ENCODE measurements at regions not wholly inside any gene's neighbourhood (a gene's known extent, or its start where the extent isn't known, plus 50 kb on each side); places are given as distances from the start of the nearest gene placed in this dataset.
A peak's percentile ranks its signal among the peaks of the same experiment; 100 is the strongest.

DNA sequence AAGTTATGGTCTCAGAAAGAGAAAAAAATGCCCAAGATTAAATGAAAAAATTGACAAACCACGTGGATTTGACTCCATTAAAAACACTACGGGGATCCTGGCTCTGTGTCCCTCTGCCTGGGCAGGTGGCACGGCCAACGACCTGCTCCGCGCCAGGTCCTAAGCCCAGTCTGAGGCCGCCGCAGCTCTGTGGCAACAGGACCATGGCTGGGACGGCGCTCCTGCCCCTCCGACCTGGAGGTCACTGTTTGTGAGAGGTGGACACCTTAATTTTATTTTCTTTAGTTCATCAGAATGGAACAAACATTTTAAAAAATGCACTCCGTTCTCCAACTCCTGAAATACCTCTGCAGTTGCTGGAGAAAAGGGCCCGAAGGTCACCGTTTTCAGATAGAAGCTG, 369.4 kb downstream of the CDH9 start:
- no peak for DNase-seq

DNA sequence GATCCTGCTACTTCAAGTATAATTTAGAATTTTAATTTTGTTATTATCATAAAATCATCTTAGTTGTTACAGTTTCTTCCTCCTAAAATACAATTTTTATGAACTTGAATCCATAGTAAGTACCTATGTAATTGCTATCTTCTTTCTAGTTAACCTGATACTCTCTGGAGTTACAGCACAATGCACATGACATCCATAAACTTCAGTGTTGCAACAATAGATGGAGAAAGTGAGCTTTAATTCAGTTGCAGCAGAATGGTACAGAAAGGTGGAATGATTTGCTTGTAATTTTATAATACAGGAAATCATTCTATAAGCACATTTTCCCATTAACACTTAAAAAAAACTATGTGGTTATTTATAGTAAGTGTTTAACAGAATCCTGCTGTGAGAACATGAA, 372.0 kb downstream of the CDH9 start:
- no peak for DNase-seq

DNA sequence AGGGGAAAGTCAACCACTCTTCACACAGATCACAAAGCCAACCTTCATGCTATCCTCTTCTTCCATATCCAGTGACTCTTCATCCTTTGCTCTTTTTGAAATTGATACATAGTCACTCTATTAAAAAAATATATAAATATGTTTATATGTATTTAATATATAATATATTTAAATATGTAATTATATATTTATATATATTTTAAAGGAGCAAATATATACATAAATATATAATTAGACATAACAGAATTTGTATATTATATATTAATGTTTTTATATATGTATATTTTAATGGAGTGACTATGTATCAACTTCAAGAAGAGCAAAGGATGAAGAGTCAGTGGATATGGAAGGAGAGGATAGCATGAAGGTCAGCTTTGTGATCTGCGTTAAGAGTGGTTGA, 374.9 kb downstream of the CDH9 start:
- DNase-seq: no peak

DNA sequence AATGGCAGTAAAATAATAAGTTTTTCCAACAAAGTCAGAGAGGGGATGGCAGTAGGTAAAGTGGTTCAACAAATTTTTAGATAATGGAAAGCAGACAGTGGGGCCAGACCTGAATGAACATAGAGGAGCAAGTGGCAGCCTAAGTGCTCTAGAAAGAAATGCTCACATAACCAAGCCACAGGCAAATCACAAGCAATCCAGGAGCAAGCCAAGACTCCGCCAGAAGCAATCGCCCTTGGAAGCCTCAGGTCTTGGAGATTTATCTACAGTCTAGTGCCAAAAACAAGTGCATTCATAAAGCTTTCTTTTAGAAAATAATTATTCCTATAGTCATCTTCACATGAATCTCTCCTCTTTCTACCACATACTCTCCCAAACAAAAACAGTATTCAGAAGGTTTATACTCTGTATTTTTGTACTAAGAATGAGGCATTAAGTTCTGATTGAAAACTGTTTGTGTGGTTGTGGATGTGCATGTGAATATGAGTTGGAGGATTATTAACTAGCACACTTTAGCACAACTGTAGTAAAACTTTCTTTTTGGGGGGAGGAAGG, 375.5 kb downstream of the CDH9 start:
- no peak for DNase-seq

DNA sequence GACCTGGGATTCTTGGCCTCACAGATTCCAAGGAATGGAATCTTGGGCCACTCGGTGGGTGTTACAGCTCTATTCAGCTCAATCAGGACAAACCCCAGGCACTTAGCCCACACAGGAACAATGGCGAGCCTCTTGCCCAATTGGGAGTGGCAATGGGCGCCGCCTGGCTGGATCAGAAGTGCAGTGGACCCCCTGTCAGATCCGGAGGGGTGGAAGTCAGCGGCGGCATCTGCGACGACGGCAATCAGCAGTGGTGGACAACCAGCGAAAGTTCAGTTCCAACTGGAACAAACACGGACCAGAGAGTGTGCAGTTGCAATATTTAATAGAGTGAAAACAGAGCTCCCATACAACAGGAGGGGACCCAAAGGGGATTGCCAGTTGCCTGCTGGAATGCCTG, 378.3 kb downstream of the CDH9 start:
- no peak for DNase-seq

DNA sequence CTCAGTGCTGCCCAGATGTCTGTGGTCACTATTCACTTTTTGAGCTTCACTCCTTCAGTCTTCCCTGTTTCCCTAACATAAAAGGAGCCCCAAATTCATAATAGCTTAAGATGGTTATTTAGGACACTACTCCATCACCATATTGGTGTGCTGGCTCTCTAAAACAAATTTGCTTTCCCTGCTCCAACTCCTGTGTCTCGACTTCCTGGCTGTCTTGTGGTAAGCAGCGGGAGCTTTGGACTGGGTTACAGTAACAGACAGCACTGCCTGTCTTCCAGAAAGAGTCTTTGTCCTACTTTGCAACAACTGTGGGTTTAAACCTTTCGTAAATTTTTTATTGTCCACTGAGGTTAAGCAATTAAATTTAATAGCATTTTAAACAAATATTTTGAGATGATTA, 389.4 kb downstream of the CDH9 start:
- no peak for DNase-seq

DNA sequence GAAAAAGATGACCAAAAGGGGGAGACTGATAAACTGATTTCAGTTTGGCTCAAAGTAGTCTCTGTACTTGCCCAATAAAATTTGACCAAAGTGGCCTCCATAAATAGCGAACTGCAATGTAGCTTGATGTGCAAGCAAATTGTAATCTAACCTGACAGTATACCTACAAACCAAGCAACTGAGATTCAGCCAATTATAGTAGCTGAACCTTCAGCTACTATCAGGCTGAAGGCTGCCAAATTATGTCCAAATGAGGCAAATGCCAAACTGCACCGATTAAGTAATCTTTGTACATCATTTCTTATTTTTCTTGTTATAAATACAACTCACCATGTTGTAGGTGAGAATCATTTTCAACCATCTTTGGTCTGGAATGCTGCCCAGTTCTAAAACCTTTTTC, 390.6 kb downstream of the CDH9 start:
- DNase-seq: no peak

DNA sequence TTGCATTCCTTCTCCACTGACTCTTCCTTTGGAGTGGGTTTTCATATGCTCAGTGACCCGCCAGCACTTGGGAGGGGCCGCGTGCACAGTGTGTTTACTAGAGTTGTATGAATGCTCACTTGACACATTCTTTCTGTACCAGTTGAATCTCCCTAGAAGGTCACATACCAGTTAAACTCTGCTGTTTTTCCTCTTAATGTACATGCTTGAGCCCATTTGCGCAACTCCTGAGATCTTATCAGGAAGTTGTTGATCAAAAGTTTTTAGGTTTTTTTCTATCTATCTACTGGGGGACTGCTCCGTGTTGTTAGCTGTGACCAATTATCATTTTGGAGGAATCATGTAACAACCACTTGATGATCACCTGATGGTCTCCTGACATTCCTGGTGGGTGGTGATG, 392.7 kb downstream of the CDH9 start:
- DNase-seq: no peak

DNA sequence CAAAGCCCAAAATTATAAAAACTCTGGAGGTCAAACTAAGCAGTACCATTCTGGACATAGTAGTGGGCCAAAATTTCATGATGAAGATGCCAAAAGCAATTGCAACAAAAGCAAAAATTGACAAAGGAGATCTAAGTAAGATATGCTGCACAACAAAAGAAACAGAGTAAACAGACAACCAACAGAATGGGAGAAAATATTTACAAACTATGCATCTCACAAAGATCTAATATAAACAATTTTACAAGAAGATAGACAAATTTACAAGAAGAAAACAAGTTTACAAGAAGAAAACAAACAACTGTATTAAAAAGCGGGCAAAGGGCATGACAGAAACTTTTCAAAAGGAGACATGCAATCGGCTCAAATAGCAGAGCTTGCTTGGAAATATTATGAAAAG, 396.9 kb downstream of the CDH9 start:
- DNase-seq: no peak

DNA sequence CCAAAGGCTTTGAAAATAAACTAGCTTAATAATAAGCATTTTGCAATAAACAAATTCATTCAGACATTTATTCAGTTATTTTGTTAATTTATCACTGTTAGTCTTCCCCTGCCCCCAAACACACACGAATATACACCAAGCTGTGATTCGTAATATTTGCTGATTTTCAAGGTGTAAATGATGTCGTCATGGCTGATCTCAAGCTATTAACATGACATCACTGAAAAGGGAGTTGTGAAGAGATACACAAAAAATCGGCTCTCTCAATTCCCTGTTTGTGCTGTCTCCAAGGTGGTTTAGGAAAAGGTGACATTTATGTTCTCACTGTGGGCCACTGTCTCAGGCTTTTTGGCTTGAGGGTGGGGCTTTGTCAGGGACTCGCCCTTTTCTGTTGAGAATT, 413.3 kb downstream of the CDH9 start:
- no peak for DNase-seq

DNA sequence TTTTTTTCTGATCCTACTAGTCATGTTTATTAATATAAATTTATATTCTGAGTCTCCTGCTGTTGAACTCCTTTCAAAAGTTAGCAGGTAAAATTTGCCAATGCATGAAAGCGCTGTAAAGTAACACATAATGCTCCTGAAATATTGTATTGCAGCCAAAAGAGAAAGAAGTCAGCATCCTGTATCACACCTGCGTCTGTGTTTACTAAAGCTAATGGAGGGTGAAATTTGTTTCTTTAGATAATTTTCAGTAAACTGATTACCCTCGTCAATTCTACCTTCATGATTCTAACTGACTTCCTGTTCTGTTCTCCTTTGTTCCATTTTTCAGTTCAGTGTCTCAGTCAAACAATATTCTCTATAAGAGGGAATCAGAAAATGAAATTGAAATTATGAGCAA, 415.4 kb downstream of the CDH9 start:
- peak; percentile 49 for DNase-seq

DNA sequence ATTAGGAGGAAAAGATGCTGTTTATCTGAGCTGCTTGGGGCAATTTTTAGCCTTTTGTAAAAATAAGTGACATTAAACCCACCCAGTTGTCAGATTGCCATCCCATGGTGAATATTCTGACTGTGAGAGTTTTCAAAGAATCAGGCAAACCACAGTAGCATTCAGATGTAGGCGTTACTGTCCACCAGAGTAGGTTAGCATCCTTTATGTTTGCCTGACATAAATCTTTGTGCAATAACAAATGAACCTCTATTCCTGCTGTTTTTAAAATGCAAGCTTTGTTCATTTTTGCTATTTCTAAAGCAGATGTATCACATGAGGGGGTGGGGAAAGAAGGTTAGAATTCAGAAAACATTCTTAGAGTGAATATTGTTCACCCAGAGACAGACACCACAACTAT, 427.8 kb downstream of the CDH9 start:
- DNase-seq: no peak

DNA sequence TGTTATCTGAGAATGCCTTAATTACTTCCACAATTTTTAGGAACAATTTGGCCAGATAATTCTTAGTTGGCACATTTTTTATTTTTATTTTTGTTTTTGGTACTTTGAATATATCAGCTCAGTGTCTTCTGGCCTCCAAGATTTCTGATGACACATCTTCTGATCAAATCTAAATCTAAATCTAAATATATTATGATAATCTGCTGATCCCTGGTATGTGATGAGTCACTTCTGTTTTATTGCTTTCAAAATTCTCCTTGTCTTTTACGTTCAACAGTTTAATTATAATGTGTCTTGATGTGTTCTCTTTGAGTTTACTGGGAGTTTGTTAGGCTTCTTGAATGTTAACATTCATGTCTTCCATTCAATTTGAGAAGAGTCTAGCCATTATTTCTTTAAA, 436.8 kb downstream of the CDH9 start:
- no peak for DNase-seq

DNA sequence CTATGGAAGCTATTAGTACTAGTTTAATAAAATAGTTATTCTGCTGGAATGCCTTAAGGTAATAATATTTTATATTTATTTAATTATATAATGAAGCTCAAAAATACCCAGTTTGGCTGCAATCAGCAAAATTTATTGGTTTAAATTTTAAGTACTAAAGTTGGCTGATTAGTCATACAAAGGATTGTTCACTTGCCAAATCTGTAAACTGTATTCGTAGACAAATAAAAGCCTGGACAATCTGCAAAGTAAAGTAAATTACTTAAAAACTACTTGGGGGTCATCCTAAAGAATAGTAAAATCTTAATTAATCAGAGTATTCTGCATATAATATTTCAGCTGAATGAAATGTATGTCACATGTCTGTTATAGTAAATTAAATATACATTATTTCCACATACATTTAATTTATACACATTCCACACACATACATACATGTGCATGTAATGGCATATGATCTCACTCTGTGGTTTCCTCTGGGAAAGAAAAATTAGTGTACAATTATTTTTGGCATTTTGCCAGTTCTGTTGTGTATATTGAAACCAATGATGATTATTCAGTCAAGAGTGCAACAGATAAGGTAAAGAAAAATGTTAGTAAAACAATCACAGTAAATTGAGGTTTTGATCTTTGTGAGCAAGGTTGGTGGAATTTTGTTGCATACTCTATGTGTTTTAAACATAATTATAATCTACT, 455.9 kb downstream of the CDH9 start:
- DNase-seq: no peak

DNA sequence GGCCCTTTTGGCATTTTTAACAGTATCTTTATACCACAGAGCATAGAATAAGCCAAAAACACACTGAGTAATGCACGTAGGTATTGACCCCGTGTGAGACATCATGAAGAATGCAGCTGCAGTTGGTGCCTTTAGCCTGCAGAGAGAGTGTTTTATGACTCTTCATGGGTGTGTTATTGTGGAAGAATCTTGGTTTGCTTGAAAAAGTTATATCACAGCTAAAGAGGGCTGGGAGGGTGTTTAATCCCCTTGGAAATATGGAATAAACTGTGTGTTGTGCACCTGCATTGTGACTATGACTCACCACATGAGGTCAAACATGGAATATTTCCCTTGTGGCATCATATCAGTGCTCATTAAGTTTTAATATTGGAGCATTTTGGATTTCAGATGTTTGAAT, 458.7 kb downstream of the CDH9 start:
- no peak for DNase-seq

DNA sequence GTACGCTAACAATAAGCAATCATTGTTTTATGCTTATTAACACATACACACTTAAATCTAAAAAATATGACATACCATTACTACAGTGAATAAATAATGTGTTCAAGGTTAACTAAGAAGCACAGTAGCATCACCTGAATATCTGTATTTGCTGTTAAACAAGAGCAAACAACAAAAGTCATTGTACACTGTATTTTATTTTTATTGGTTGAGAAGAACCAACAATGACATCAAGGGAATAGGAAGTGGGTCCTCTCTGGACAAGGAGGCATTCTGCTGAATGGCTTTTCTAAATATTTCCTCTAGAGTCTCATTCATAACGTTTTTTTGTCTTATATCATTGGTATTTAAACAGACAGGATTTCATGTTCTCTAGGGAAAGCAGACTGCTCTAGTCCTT, 460.4 kb downstream of the CDH9 start:
- DNase-seq: no peak

DNA sequence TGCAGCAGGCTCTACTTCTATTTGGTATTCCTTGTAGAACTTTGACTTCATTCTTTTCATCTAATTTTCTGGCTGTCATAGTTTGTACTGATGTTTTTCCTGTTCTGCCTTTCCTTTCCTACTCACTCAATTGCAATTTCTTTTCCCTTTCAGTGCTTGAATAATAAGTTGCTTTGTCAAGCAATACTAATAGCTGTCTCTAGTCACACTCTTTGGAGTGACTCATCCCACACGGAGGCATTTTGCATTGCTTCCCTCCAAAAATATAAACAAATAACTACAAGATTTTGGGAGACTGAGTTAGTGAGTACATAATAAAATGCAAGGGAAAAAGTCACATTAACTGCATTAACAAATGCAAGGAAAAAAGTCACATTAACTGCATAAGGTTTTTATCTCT, 465.9 kb downstream of the CDH9 start:
- DNase-seq: no peak

DNA sequence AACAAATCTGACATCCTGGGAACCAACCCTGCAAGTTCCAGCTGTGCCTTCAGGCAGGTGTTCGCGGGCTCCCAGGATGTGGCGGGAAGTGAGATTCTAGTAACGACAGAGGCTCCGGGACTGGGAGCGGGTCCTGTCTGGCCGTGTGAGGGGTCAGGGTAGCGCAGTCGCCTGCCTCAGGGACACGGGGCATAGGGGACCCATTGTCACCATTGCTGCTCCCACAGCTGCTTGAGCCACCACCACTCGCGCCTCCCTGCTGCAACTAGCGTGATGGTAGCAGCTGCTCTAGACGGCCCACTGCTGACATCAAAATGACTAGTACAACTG, 468.5 kb downstream of the CDH9 start:
- no peak for DNase-seq

DNA sequence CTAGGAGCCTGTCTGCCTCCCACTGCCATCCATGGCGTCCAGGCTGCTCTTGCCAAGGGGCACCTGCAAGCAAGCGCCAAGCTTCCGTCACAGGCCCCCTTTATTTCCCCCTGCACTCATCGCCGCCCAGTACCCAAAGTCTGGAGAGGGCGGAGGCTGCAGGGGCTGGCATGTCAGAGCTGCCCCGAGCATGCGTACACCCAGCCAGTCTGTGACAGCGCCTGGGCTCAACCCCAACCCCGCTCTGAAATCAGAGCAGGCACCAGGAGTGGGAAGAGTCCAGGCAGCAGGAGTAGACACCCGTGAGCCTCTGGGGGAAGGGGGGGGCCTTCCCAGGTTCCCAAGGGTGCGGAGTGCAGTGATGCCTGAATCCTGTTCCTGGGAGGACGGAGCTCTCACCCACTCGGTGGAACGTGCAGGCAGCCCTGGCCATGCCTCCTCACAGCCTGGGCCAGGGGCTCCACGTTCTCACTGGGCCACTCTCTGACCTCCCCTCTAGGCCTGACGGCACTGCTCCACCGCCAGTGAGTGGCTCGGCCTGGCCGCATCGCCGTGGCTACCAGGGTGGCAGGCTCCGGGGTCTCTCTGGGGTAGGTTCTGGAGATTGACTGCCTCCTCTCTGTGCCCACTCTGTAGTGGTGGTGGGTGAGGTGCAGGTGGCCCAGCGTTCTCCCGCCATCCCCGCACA, 469.0 kb downstream of the CDH9 start:
- DNase-seq: no peak

DNA sequence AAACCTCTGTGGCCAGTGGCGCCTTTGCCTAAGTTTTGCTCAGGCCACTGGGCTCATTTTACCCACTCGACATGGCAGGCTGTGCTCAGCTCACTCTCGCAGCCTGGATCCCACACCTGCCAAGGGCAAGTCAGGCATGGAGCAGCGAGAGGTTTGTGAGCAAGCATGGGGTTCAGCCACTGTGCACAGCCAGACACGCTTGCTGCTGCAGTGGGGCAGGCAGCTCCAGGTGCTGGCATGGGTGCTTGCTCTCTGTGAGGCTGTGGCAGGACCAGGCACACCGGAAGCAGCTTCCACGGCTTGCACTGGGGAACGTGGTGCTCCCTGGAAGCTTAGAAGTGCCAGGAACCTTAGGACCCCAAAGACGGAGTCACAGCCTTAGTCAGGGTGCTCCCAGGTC, 470.1 kb downstream of the CDH9 start:
- no peak for DNase-seq

DNA sequence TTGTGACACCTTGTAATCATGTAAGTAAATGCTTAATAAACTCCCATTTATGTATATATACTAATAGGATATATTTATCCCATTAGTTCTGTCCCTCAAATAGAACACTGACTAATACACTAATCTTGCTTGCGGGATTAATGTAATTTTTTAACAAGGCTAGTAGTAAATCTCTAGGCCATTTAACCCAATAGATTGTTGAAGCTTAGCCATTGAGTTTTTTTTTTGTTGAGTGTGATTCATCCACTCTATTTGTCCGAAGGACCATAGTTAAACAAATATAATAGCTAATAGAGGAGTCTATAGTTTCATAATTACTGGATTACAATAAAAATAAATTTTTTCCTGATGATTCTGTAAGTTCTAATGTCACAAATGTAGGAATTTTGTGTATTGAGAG, 474.4 kb downstream of the CDH9 start:
- DNase-seq: no peak

DNA sequence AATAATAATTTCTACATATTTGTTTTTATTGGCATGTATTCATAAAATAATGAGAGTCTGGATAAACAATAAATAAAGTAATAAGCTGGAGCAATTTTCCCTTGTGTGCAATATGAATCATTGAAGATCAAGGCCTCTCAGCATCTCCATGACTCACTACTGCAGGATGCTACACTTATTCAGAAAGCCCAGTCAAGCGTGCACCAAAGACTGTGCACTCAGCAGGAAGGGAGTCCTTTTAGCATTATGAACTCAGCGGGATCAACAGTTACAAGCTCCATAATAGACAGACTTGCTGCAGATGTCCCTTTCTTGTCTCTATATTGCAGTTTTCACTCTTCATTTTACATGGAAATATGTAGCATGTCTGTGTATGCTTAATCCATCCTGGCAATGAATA, 485.3 kb downstream of the CDH9 start:
- DNase-seq: peak; percentile 65

DNA sequence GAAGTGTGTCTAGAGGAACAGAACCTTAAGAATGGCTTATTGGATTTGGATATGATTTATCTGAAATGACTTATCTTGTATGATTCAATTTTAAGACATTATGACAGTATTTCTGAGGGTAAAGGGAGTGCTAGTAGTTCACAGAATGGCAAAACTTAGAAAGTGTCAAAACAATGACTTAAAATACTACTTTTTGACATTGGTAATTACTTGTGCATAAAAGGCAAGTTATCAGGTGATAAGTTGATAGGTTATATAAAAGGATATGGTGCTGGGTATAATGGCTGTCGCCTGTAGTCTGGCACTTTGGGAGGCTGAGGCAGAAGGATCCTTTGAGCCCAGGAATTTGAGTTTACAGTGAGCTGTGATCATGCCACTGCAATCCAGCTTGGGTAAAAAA, 494.4 kb downstream of the CDH9 start:
- DNase-seq: no peak

DNA sequence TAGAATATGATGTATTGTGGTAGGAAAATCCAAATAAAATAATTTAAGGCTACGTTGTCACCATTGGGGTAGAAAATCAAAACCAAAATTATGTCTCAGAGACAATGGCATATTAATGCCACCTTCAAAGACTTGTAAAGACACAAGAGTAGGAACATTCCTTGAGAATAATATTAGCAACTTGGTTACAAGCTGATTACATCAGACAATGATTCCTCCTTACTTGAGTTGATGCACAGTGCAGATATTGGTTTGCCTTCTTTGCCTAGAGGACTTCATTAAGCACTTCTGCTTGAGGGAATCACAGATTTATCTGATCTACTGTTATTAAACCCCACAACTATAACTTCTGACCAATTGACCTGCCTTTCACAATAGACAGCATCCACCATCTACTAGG, 500.2 kb downstream of the CDH9 start:
- DNase-seq: no peak

DNA sequence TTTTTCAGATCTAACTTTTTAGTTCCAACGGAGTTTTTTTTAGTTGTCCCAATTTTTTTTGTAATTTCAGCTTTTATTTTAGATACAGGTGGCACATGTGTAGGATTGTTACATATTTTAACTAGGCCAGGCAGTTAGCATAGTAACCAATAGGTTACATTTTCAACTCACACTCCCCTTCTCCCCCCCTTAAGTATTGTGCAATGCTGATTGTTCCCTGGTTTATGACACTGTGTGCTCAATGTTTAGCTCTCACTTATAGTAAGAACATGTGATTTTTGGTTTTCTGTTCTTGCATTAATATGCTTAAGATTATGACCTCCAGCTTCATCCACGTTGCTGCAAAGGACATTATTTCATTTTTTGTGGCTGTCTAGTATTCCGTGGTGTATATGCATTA, 503.2 kb downstream of the CDH9 start:
- DNase-seq: no peak
